NT2/D1 (cell line): ENCODE measurements at regions not wholly inside any gene's neighbourhood (a gene's known extent, or its start where the extent isn't known, plus 50 kb on each side); places are given as distances from the start of the nearest gene placed in this dataset.
A peak's percentile ranks its signal among the peaks of the same experiment; 100 is the strongest.
"Not testable (repeated sequence)": the region's sequence is repeated elsewhere in the genome, so short reads cannot be mapped to it uniquely, and the experiment has no call there.

Source experiments
- DNase-seq: peaks from one replicate; pipeline ENCODE4 v3.0.0-alpha.2; 2011; ENCODE audit warnings: low read depth, low spot score
- H3K27me3 ChIP-seq: 2 replicates; pipeline ENCODE4 v1.6.0; 2011; ENCODE audit warnings: mild to moderate bottlenecking; ENCODE audit not compliant: insufficient read length, insufficient read depth
- H3K36me3 ChIP-seq: 2 replicates; pipeline ENCODE4 v1.6.1; 2011; ENCODE audit warnings: mild to moderate bottlenecking, low read length, mixed read lengths; ENCODE audit not compliant: insufficient read depth, insufficient read length
- H3K4me1 ChIP-seq: 2 replicates; pipeline ENCODE4 v1.5.1; 2011; ENCODE audit not compliant: insufficient read depth, insufficient read length
- H3K4me3 ChIP-seq: 2 replicates; pipeline ENCODE4 v1.5.1; 2011; ENCODE audit warnings: low read depth; ENCODE audit not compliant: insufficient read length
- H3K9ac ChIP-seq: 2 replicates; pipeline ENCODE4 v1.6.0; 2011; ENCODE audit warnings: low read depth; ENCODE audit not compliant: insufficient read length
- H3K9me3 ChIP-seq: 2 replicates; pipeline ENCODE4 v1.5.1; 2011; ENCODE audit warnings: mild to moderate bottlenecking, low read length; ENCODE audit not compliant: insufficient read depth
- SUZ12 ChIP-seq: IDR thresholded peaks from 2 replicates; pipeline ENCODE4 v1.6.1; 2011; ENCODE audit not compliant: insufficient read length, insufficient read depth; ENCODE audit errors: extremely low read depth
- YY1 ChIP-seq: IDR thresholded peaks from 2 replicates; pipeline ENCODE4 v1.6.1; 2011; ENCODE audit not compliant: insufficient read length, insufficient read depth
- ZNF274 ChIP-seq: IDR thresholded peaks from 2 replicates; pipeline ENCODE4 v1.6.1; 2011; ENCODE audit warnings: mild to moderate bottlenecking, low read depth, low read length

DNA sequence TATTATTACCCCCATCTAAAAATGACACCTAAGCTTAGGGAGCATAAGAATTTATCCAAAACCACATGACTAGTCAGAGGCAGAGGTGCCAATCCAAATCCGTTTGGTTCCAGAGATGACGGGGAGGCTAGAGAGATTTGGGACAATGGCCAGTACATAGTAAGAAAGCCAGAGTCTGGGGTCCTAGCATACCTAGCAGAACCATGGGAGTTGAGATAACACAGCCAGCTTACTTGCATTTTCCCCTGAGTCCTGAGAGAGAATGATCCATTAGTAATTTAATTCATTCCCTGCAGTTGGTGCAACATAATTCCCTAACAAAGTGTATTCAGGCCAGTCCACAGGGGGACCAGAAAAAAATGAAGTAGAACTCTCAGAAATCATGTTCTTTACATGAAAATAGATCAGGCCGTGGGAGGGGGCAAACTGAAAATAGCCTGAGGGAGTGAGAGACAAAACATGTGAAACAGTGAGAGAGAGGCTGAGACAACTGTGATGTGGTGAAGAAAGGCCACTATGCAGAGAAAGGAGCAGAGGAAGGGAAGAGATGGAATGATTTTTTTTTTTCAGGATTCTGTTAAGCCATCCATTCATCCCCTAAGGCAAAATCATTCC, 243.3 kb downstream of the BRINP2 start:
- H3K27me3 ChIP-seq = no peaks in the 10 kb centered on the region
- H3K9ac ChIP-seq = no peak overlapping the region
- peaks cover 22% of the 10 kb centered on the region; the same call in 1 of the 2 replicates for H3K9me3 ChIP-seq
- no peaks in the 10 kb centered on the region for H3K36me3 ChIP-seq
- TF ChIP-seq SUZ12 = no peak
- TF ChIP-seq ZNF274 = no peak
- TF ChIP-seq YY1 = no peak
- no peaks in the 10 kb centered on the region for H3K4me1 ChIP-seq
- peak; percentile 67 for DNase-seq
- no peak overlapping the region for H3K4me3 ChIP-seq

DNA sequence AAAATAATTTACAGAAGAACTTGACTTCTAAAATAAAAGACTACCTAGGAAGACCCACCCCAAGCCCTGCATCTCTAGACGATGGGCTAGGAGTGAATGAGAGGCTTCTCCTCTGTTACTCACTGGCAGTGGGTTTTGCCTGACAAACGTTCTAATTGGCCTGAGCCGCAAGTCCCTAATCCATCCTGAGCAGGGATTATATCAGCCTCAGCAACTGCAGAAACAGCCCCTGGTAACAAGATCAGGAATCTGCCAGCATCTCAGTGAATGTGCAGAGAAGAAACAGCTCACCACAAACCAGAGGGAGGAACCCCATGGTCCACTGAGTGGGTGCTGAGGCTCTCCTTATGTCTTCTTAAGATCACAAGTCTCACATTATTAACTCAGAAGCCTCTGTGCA, 240.6 kb downstream of the BRINP2 start:
- Histone ChIP-seq H3K9ac (no peak overlapping the region), H3K27me3 (no peaks in the 10 kb centered on the region), H3K4me3 (no peak overlapping the region), H3K36me3 (no peaks in the 10 kb centered on the region), H3K9me3 (peaks cover 24% of the 10 kb centered on the region), H3K4me1 (no peaks in the 10 kb centered on the region)
- TF ChIP-seq ZNF274 = no peak
- DNase-seq = no peak

DNA sequence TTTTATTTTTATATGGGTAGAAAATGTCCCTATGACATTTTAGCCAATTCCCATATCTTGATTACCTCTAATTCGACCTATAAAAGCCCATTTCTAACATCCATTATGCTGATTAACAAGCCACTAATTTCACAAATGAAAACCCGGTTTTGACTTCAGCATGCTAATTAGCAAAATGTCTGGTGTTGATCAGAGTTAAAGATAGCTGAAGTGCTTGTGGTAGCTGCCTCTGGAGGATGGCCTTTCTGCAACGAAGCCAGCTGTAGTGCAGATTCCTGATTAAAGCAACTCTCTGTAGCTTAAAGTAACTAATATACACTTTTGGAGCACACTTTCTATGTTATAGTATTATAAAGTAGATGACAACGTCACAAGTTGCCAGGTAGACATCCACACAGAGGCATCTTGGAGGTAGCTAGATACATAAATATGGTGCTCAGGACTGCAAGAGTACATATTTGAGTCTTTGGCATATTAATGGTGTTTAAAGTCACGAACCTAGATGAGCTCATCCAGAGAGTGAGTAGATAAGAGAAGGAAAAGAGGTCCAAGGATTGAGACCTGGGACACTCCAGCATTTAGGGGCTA, 239.5 kb downstream of the BRINP2 start:
- Histone ChIP-seq H3K27me3 (no peaks in the 10 kb centered on the region), H3K9me3 (peaks cover 19% of the 10 kb centered on the region), H3K9ac (no peak overlapping the region), H3K36me3 (no peaks in the 10 kb centered on the region), H3K4me1 (no peaks in the 10 kb centered on the region), H3K4me3 (no peak overlapping the region)
- TF ChIP-seq ZNF274 (no peak), SUZ12 (no peak), YY1 (no peak)
- no peak for DNase-seq

DNA sequence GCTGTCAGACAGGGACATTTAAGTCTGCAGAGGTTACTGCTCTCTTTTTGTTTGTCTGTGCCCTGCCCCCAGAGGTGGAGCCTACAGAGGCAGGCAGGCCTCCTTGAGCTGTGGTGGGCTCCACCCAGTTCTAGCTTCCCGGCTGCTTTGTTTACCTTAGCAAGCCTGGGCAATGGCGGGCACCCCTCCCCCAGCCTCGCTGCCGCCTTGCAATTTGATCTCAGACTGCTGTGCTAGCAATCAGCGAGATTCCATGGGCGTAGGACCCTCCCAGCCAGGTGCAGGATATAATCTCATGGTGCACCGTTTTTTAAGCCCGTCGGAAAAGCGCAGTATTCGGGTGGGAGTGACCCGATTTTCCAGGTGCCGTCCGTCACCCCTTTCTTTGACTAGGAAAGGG, 235.6 kb downstream of the BRINP2 start:
- H3K27me3 ChIP-seq, H3K36me3 ChIP-seq, DNase-seq, H3K9ac ChIP-seq, H3K4me1 ChIP-seq, H3K4me3 ChIP-seq: not testable (repeated sequence)
- H3K9me3 ChIP-seq = peaks cover 19% of the 10 kb centered on the region

DNA sequence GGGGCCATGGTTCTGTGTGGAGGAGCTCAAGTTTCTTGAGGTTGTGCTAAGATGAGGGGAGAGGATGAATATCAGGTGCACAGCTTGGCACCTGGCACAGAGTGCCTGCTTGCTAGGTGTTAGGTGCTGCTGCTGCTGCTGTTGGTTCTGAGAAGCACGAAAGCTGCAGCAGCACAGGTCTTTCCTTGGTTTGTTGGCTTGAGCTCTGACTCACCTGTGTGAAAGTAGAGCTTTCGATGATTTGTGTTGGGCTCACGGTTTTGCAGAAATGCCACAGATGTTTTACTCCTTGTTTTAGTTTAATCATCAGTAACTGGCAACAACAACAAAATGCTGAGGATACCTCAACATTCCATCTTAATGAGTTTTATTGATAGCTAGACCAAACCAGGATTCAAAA, 221.6 kb downstream of the BRINP2 start:
- H3K36me3 ChIP-seq = no peaks in the 10 kb centered on the region
- H3K9me3 ChIP-seq = no peaks in the 10 kb centered on the region
- no peak overlapping the region for H3K4me3 ChIP-seq
- TF ChIP-seq ZNF274 (no peak), SUZ12 (no peak), YY1 (no peak)
- no peak overlapping the region for H3K9ac ChIP-seq
- DNase-seq = no peak
- no peaks in the 10 kb centered on the region for H3K27me3 ChIP-seq
- H3K4me1 ChIP-seq = no peaks in the 10 kb centered on the region

DNA sequence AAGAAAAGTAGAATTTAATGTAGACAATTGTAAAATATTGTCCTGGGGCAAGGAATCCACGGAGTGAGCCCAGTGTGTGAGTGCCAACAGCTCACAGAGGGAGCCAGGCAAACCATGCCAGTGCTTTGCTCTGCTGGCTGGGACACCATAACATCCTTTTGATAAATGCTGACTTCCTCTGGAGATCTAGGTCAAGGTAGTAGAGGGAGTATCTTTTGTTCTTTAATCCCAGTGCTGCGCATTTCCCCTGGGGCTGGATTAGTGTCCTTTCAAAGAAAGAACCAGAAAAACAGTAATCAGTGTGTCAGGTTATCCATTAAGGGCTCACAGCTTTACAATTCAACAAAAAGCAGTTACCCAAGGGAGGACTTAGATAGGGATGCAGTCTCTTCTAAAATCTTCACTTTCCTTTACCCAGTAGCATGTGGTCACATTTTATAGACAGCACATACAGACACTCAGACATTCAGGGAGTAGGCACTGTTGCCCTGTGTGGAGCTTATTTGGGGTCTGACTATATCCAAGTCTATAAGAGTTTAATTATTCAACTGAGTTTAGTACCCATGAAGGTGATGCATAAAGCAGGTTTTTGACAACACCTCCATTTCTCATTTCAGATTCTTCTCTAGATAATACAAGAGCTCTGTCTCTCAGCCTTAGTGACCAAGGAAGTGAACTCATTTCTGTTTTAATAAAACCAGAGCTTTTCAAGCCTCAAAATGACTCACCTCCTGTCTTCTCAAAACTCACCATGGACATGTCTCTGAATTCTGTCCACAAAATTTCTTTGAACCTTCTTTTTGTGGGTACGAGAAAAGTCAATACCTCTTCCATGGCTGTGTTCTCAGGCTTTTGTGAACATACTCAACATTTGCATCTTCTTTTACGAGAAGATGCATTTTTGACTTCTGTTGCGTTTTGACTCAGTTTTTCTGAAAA, 215.3 kb downstream of the BRINP2 start:
- no peak for TF ChIP-seq ZNF274
- TF ChIP-seq YY1 = no peak
- TF ChIP-seq SUZ12 = no peak
- DNase-seq = peak; percentile 72

DNA sequence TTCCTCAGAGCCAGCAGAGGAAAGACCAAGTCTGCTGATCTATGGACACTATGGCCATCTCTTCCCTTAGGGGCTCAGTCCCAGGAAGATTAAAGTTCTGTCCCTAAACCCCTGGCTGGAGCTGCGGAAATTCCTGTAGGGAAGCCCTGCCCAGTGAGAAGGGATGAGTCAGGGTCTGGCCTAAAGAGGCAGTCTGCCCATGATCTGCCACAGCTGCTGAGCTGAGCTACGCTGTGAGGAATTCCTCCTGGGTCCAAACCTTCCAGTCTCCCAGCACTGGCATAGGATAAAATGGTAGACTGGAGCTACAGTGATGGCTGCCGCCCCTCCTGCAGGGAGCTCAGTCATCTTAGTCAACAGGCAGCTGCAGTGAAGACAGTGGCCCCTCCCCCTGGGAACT, 213.7 kb downstream of the BRINP2 start:
- DNase-seq = no peak
- H3K36me3 ChIP-seq = no peaks in the 10 kb centered on the region
- H3K27me3 ChIP-seq = peaks cover 5% of the 10 kb centered on the region
- no peak overlapping the region for H3K9ac ChIP-seq
- H3K4me1 ChIP-seq = peaks cover 8% of the 10 kb centered on the region
- TF ChIP-seq ZNF274 = no peak
- H3K4me3 ChIP-seq = no peak overlapping the region
- H3K9me3 ChIP-seq = 0 out of 2 replicates have a peak, but pooled peaks cover 4% of the 10 kb centered on the region

More for the DNA sequence above, 215.3 kb downstream of the BRINP2 start:
- H3K9me3 ChIP-seq = 0 out of 2 replicates have a peak, but pooled peaks cover 4% of the 10 kb centered on the region
- H3K9ac ChIP-seq = no peak overlapping the region
- no peak overlapping the region for H3K4me3 ChIP-seq
- peaks cover 8% of the 10 kb centered on the region for H3K4me1 ChIP-seq
- peaks cover 5% of the 10 kb centered on the region for H3K27me3 ChIP-seq
- H3K36me3 ChIP-seq = no peaks in the 10 kb centered on the region
